Activated T-helper 9 cell treated with anti-CD3 and anti-CD28 coated beads, Interleukin-2, amount 50 U/mL, for 16 hours (primary cell): ENCODE measurements at regions not wholly inside any gene's neighbourhood (a gene's known extent, or its start where the extent isn't known, plus 50 kb on each side); places are given as distances from the start of the nearest gene placed in this dataset.
"Not testable (repeated sequence)": the region's sequence is repeated elsewhere in the genome, so short reads cannot be mapped to it uniquely, and the experiment has no call there.

Source experiments
- DNase-seq: peaks from one replicate; pipeline ENCODE4 v3.0.0-alpha.2; 2020; ENCODE audit warnings: low read depth

DNA sequence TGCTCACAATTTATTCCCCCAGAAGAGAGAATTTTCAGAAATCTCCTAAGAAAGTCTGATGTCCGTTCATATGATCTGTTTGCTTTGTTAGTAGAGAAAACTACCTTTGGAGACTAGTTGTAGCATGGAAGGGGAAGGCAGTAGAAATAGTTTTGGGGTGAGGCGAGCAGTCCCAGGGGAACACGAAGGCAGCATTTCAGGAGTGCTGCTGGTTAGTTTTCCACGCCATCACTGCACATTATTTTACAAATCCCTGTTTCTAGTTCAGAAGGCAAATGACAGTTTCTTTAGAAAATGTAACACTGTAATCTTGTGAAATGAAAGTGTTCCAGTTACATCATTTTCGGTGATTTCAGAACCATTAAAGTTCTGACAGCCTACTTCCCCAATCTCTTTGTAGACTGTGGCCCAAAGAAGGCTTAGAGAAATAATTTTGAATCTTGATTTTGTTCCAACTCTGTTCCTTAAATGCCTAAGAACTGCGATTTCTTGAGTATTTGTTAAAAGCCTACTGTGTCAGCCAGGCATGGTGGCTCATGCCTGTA is 123.8 kb downstream of the LAT start:
- DNase-seq, result not testable (repeated sequence)

GRCh38 chr16:29107299-29107698 is 122.4 kb downstream of the LAT start:
- DNase-seq, result no peak

DNA sequence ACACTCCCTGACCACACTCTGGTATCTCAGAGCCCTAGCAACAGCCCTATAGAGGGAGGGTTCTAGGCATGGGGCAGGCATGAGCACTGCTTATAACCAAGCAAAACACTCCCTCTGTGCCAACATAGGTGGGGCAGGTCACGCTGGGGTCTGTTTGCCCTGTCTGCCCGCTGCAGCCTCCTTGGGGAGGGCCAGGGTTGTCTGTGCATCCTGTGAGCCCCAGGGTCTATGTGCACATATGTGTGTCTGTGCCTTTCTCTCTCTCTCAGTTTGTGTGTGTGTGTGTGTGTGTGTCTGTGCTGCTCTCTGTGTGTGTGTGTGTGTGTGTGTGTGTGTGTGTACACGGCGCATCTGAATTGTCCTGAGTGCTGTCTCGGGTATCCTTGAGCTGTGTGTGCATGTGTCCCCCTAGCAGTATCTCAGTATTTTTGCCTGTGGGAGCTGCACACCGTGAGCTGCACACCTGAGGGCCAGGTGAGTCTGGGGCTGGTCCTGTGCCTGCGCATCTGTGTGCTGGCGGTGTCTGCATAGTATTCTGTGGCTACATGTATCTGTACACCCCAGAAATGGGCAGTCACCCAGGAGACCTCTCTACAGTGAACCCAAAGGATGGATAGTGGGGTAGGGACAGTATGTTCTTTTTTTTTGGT is 121.5 kb downstream of the LAT start:
- DNase-seq, result not testable (repeated sequence)

- not testable (repeated sequence) for DNase-seq
Measured at GRCh38 chr16:29104600-29104999, 119.7 kb downstream of the LAT start.

DNA sequence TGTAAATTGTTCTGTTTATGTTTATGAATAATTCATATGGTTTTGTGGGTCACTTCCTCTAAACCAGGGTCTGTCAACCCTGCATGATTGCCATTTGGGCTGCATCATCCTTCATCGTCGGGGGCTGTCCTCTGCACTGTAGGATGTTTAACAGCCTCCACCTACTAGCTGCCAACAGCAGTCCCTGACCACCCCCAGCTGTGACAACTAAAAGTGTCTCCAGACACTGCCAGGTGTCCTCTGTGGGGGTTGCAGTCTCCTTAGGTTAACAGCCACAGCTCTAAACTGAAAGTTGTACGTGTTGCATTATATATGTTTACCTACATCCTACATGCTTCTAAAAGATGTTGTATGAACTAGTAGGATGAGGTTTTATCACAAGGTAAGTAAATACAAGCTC is 113.1 kb downstream of the LAT start:
- not testable (repeated sequence) for DNase-seq

DNA sequence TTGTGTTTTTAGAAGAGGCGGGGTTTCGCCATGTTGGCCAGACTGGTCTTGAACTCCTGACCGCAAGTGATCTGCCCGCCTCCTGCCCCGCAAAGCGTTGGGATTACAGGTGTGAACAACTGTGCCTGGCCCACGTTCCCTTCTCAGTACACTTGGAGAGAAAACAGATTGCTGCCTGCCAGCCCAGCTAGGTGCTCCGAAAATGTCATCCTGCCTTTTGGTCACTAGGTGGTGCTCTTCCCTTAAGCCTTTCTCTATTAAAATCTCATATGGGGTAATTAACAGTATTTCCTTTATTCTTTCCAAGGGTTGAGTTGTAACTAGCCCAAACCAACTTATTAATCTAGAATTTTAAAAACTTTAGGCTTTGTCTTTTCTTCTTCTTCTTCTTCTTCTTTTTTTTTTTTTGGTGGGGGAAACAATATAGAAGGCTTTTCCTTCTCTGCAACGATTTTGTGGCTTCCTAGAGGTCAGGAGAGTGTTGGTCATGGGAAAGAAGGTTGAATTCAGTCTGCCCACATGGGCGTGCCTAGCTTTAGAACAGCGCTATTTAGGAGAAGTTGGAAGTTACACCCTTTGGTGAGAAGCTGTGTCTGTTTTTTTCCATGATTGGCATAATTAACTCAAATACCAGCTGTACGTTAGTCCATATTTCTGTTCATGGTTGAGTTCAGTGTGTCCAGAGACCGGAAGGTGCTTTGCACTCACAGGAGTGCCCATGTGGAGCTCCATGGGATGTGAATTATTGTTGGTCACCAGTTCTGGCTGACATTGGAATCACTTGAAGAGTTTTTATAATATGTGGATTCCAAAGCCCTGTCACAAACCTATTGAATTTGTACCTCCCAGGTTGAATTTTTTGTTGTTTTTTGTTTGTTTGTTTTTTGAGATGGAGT is 110.1 kb downstream of the LAT start:
- not testable (repeated sequence) for DNase-seq

DNA sequence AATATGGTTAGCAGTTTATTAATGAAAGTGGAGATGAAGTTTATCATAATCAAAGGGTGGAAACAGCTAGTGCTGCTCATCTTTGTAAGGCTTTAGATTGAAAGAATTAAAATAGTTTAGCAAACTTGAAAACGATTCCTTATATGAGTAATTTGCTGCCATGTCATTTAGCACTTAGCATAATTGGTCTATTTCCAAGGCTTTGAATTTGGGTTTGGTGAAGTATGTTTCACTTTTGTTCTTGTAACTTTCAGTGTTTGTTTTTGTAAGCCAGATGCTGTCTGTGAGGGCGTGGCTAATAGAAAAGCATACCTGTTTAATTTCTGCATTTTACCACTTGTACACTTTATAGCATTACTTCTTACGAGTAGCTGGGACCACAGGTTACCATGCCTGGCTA is 109.5 kb downstream of the LAT start:
- DNase-seq, result not testable (repeated sequence)

GRCh38 chr16:29089679-29090078 is 104.8 kb downstream of the LAT start:
- not testable (repeated sequence) for DNase-seq

GRCh38 chr16:29087673-29088072 is 102.8 kb downstream of the LAT start:
- DNase-seq, result not testable (repeated sequence)

GRCh38 chr16:29081829-29082639 is 97.2 kb downstream of the LAT start:
- peak; percentile 20 for DNase-seq

DNA sequence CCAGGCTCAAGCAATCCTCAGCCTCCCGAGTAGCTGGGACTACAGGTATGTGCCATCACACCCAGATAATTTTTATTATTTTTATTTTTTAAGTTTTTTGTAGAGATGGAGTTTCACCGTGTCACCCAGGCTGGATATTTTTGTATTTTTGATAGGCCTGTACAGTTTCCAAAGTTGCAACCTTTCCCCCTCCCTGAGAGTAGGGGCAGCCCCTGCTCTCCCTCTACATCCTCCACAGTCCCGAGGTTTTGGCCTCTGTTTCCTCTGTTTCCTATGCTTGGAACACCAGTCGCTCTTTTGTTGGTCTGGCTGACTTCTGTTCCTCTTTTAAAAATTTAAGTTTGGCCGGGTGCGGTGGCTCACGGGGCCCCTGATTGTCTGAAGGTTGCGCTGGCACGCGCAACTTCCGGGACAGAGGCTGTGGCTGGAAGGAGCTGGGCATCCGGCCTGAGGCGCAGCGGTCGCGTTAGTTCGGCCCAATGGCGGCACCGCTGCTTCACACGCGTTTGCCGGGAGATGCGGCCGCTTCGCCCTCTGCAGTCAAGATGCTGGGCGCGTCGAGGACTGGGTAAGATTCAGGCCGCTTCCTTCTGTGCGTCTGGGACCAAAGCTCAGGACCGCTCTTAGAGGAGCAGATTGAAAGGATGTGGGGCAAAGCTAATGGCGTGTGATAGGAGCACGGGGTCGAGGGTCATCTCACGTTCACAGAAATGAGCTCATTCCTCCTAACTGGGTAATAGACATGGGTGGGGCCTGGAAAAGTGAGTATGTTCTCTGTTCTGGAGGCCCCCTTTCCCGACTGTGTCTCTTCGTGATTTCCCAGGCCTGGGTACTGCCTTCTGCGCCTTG is 89.9 kb downstream of the LAT start:
- peak; percentile 10 for DNase-seq

DNA sequence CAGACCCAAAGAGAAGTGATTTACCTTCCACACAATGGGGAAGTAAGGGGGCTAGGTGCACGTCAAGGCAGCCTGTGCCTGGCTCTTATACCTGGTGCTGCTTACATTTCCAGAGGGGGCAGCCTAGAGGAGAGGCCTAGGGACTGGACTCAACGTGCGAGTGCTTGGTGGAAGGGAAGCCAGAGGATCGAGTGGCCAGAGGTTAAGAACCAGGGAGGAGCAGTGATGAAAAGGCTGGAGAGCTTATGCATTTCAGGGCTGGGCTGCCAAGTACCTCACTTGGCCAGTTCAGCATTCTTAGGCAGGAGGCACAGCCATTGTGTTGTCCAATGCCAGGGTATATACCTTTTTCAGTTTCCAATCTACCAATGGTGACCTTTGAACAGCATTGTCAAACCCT is 77.4 kb downstream of the LAT start:
- DNase-seq, result not testable (repeated sequence)

- not testable (repeated sequence) for DNase-seq
Measured at GRCh38 chr16:29061467-29061921, 76.6 kb downstream of the LAT start.

DNA sequence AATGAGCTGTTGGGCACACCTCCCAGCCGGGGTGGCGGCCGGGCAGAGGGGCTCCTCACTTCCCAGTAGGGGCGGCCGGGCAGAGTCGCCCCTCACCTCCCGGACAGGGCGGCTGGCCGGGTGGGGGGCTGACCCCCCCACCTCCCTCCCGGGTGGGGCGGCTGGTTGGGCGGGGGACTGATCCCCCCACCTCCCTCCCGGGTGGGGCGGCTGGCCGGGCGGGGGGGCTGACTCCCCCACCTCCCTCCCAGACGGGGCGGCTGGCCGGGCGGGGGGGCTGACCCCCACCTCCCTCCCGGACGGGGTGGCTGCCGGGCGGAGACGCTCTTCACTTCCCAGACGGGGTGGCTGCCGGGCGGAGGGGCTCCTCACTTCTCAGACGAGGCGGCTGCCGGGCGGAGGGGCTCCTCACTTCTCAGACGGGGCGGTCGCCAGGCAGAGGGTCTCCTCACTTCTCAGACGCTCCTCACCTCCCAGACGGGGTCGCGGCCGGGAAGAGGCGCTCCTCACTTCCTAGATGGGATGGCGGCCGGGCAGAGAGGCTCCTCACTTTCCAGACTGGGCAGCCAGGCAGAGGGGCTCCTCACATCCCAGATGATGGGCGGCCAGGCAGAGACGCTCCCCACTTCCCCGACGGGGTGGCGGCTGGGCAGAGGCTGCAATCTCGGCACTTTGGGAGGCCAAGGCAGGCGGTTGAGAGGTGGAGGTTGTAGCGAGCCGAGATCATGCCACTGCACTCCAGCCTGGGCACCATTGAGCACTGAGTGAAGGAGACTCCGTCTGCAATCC is 75.4 kb downstream of the LAT start:
- not testable (repeated sequence) for DNase-seq

- DNase-seq, result not testable (repeated sequence)
Measured at GRCh38 chr16:29059575-29059974, 74.7 kb downstream of the LAT start.
